IMR-90 (cell line): ENCODE measurements at regions not wholly inside any gene's neighbourhood (a gene's known extent, or its start where the extent isn't known, plus 50 kb on each side); places are given as distances from the start of the nearest gene placed in this dataset.

Experiments used
- ATAC-seq: fragments of 200-7000 bp; cut with Tn5 transposase; 2 replicates; pipeline ENCODE4 v1.9.1; 2020; ENCODE audit warnings: low read depth, mild to moderate bottlenecking, moderate library complexity
- BruUV-seq: library from RNA; stranded (reverse); fragments of 400-500 nt; replicated peaks from 2 replicates; lab custom pipeline; 2021; lab: Mats Ljungman, UMichigan
- CTCF ChIA-PET: fragments of 300-600 bp; formaldehyde crosslinking; extraction: SDS; loops from one replicate; lab custom pipeline; 2021; ENCODE audit warnings: antibody characterized with exemption; lab: Yijun Ruan, JAX
- POLR2A ChIA-PET: fragments of 300-600 bp; sonication (Branson Sonifier 250); formaldehyde crosslinking; loops from one replicate; lab custom pipeline; 2022; ENCODE audit warnings: antibody characterized with exemption; ENCODE audit not compliant: unreplicated experiment; lab: Charles Lee
- DNase-seq: peaks from one replicate; pipeline ENCODE4 v3.0.0; 2013
- H2AFZ ChIP-seq: replicated peaks from 2 replicates; pipeline ENCODE3; 2013; ENCODE audit warnings: low read length, mild to moderate bottlenecking; ENCODE audit not compliant: poor library complexity
- H2AK5ac ChIP-seq: 2 replicates; pipeline ENCODE4 v1.6.1; 2013; ENCODE audit warnings: low read depth, low read length, inconsistent platforms
- H2AK9ac ChIP-seq: replicated peaks from 2 replicates; pipeline ENCODE3; 2013; ENCODE audit warnings: mild to moderate bottlenecking, low read depth, low read length, moderate library complexity; ENCODE audit not compliant: poor library complexity
- H2BK120ac ChIP-seq: 2 replicates; pipeline ENCODE4 v1.6.1; 2013; ENCODE audit warnings: low read depth, low read length, inconsistent platforms
- H2BK15ac ChIP-seq: 3 replicates; pipeline ENCODE4 v1.6.1; 2013; ENCODE audit warnings: low read depth, low read length, inconsistent platforms
- H2BK20ac ChIP-seq: 2 replicates; pipeline ENCODE4 v1.6.1; 2013; ENCODE audit warnings: low read depth, mild to moderate bottlenecking, inconsistent platforms, low read length, moderate library complexity
- H2BK5ac ChIP-seq: 2 replicates; pipeline ENCODE4 v1.6.1; 2013; ENCODE audit warnings: mild to moderate bottlenecking, low read depth, low read length, inconsistent platforms; ENCODE audit not compliant: poor library complexity, severe bottlenecking
- H3K14ac ChIP-seq: replicated peaks from 2 replicates; pipeline ENCODE4 v1.6.1; 2013; ENCODE audit warnings: low read depth, low read length, inconsistent platforms
- H3K18ac ChIP-seq: 2 replicates; pipeline ENCODE4 v1.6.1; 2013; ENCODE audit warnings: low read depth, low read length, control low read depth
- H3K23ac ChIP-seq: 2 replicates; pipeline ENCODE4 v1.6.1; 2013; ENCODE audit warnings: low read depth, low read length, inconsistent platforms
- H3K27ac ChIP-seq: 2 replicates; pipeline ENCODE4 v1.5.1; 2013; ENCODE audit warnings: mild to moderate bottlenecking, control low read depth, low read length; ENCODE audit not compliant: insufficient read depth
- H3K27me3 ChIP-seq: 2 replicates; pipeline ENCODE4 v1.6.1; 2013; ENCODE audit warnings: low read length; ENCODE audit not compliant: control insufficient read depth, insufficient read depth
- H3K36me3 ChIP-seq: 2 replicates; pipeline ENCODE4 v1.6.1; 2013; ENCODE audit warnings: low read length, mixed read lengths; ENCODE audit not compliant: control insufficient read depth, insufficient read depth
- H3K4ac ChIP-seq: 2 replicates; pipeline ENCODE4 v1.6.1; 2013; ENCODE audit warnings: low read depth, low read length, inconsistent platforms
- H3K4me1 ChIP-seq: 2 replicates; pipeline ENCODE4 v1.6.1; 2013; ENCODE audit warnings: low read length, mixed read lengths; ENCODE audit not compliant: control insufficient read depth, insufficient read depth
- H3K4me2 ChIP-seq: 2 replicates; pipeline ENCODE4 v1.6.1; 2013; ENCODE audit warnings: low read depth, mild to moderate bottlenecking, control low read depth, low read length, moderate library complexity
- H3K4me3 ChIP-seq: 2 replicates; pipeline ENCODE4 v1.5.1; 2013; ENCODE audit warnings: low read depth, mild to moderate bottlenecking, control low read depth, low read length, moderate library complexity; ENCODE audit not compliant: insufficient read depth
- H3K56ac ChIP-seq: 2 replicates; pipeline ENCODE4 v1.6.1; 2013; ENCODE audit warnings: low read length, inconsistent platforms; ENCODE audit not compliant: insufficient read depth; ENCODE audit errors: extremely low read depth
- H3K79me1 ChIP-seq, 2 experiments: 2 replicates each; pipeline ENCODE4 v1.6.1; 2013; ENCODE audit warnings: low read length in 2 of 2, inconsistent platforms in 1 of 2, low read depth in 1 of 2
- H3K9ac ChIP-seq: 2 replicates; pipeline ENCODE4 v1.6.1; 2013; ENCODE audit warnings: low read depth, low read length, control low read depth
- H3K9me1 ChIP-seq: 2 replicates; pipeline ENCODE4 v1.6.1; 2013; ENCODE audit warnings: low read length, inconsistent platforms; ENCODE audit not compliant: insufficient read depth
- H3K9me3 ChIP-seq: 2 replicates; pipeline ENCODE4 v1.6.1; 2013; ENCODE audit warnings: low read length; ENCODE audit not compliant: control insufficient read depth, insufficient read depth
- H4K20me1 ChIP-seq: 2 replicates; pipeline ENCODE4 v1.6.1; 2013; ENCODE audit warnings: low read length, inconsistent platforms; ENCODE audit not compliant: insufficient read depth
- H4K5ac ChIP-seq: 2 replicates; pipeline ENCODE4 v1.6.1; 2013; ENCODE audit warnings: mild to moderate bottlenecking, low read depth, low read length, control low read depth
- H4K8ac ChIP-seq, 2 experiments: 2 replicates each; pipeline ENCODE4 v1.6.1; 2013; ENCODE audit warnings: low read depth in 2 of 2, low read length in 2 of 2, control low read depth in 1 of 2, inconsistent platforms in 1 of 2
- H4K91ac ChIP-seq: 2 replicates; pipeline ENCODE4 v1.6.1; 2013; ENCODE audit warnings: low read depth, low read length, inconsistent platforms; ENCODE audit not compliant: insufficient read depth
- CEBPB ChIP-seq: IDR thresholded peaks from 2 replicates; pipeline ENCODE4 v1.6.1; 2012; ENCODE audit warnings: low read depth, low read length, improper control_type of control experiment
- MAZ ChIP-seq: IDR thresholded peaks from 2 replicates; pipeline ENCODE4 v1.6.1; 2012; ENCODE audit warnings: low read depth, mild to moderate bottlenecking, low read length, improper control_type of control experiment, moderate library complexity, borderline replicate concordance
- POLR2A ChIP-seq: IDR thresholded peaks from 2 replicates; pipeline ENCODE4 v1.6.1; 2012; ENCODE audit warnings: mild to moderate bottlenecking, low read depth, low read length
- WGBS, 2 experiments: methylation state at CpG; one replicate each; pipeline versions ENCODE4 v1.1.5 to v1.1.7; 2013; ENCODE audit warnings: missing lambda C conversion rate in 2 of 2; ENCODE audit not compliant: insufficient read length in 1 of 2; ENCODE audit errors: extremely low coverage in 2 of 2; 5-methylcytosine and 5-hydroxymethylcytosine counted together
- dilution Hi-C: fragments of 300-500 bp; cut with HindIII; formaldehyde crosslinking; loops from one replicate; pipeline ENCODE4 v1.14.3; 2018; ENCODE audit warnings: low sequenced_read_pairs; ENCODE audit not compliant: unreplicated experiment
- in situ Hi-C: fragments of 300-500 bp; cut with MboI; formaldehyde crosslinking; loops from 3 replicates; pipeline ENCODE4 v1.14.3; 2019; ENCODE audit warnings: low sequenced_read_pairs, inconsistent platforms, mixed read lengths
- intact Hi-C: fragments of 100-400 bp; cut with micrococcal nuclease; formaldehyde crosslinking; loops from 2 replicates; pipeline ENCODE4 v1.10.0; 2022

DNA sequence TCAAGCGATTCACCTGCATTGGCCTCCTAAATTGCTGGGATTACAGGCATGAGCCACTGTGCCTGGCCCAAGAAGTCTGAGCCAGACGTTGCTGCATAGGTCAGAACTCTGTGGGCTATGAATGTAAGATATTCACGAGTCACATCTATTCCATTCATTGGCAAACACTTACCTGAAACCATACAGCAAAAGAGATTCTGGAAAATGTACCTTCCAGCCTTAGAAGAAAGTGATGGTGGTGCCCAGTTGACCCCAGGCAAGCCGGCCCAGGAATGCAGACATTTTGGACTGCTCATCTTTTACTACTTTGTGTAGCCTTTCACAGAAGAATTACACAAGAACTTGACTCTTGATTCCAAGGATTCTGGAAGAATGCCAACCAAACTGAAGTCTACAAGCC is 135.6 kb upstream of the N4BP1 start:
- H2AFZ ChIP-seq: no peak overlapping the region
- no peaks in the 10 kb centered on the region for H3K36me3 ChIP-seq
- no peak for TF ChIP-seq MAZ
- TF ChIP-seq POLR2A: no peak
- no peak for TF ChIP-seq CEBPB
- ChIA-PET POLR2A (no interaction called here), CTCF (no interaction called here)
- H3K4me3 ChIP-seq: no peak overlapping the region
- dilution Hi-C loops: no loop called here
- DNase-seq (no peak), ATAC-seq (no peak)
- H4K20me1 ChIP-seq: no peaks in the 10 kb centered on the region
- H3K9me1 ChIP-seq: no peaks in the 10 kb centered on the region
- H3K23ac ChIP-seq: no peak overlapping the region
- BruUV-seq: no TSS peak
- no CpG with 5 or more reads among the region's 4 CpGs for WGBS, 2 experiments
- no peak overlapping the region for H3K4me2 ChIP-seq
- intact Hi-C loops: no loop called here
- H3K18ac ChIP-seq: no peak overlapping the region
- no peak overlapping the region for H2BK15ac ChIP-seq
- no peaks in the 10 kb centered on the region for H3K27me3 ChIP-seq
- H2BK120ac ChIP-seq: no peak overlapping the region
- no peak overlapping the region for H4K8ac ChIP-seq
- H3K79me1 ChIP-seq: no peaks in the 10 kb centered on the region
- H3K4me1 ChIP-seq: no peaks in the 10 kb centered on the region
- H4K5ac ChIP-seq: no peak overlapping the region
- H3K14ac ChIP-seq: no peak overlapping the region
- H3K4ac ChIP-seq: no peak overlapping the region
- H4K91ac ChIP-seq: no peak overlapping the region
- no peak overlapping the region for H3K9ac ChIP-seq
- H2AK5ac ChIP-seq: no peak overlapping the region
- no peak overlapping the region for H2BK5ac ChIP-seq
- in situ Hi-C loops: no loop called here
- no peak overlapping the region for H2AK9ac ChIP-seq
- no peaks in the 10 kb centered on the region for H3K9me3 ChIP-seq
- H3K27ac ChIP-seq: no peak overlapping the region
- no peak overlapping the region for H3K56ac ChIP-seq
- H2BK20ac ChIP-seq: no peak overlapping the region
